ENCODE measurements at regions not wholly inside any gene's neighbourhood (a gene's known extent, or its start where the extent isn't known, plus 50 kb on each side); places are given as distances from the start of the nearest gene placed in this dataset.

DNA sequence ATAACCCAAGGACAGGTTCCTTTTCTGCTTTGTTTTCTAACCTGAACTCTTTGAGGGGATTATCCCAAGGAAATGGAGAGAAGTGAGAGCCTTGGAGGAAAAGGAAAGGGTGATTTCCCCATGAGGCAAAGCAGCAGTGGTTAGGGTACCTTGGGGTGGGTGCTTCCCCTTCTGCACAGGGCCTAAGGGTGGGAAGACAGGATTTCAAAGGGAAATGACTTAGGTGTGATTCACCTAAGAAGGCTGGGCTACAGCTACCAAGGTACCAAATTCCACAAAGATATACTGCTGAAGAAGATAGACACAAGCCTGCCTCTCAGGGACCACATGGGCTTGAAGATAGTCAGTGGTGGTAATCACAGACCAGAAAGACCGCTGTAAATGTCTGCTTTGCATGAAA is 325.3 kb upstream of the DPH6 start (continued):
- TF ChIP-seq, protein P1, sequence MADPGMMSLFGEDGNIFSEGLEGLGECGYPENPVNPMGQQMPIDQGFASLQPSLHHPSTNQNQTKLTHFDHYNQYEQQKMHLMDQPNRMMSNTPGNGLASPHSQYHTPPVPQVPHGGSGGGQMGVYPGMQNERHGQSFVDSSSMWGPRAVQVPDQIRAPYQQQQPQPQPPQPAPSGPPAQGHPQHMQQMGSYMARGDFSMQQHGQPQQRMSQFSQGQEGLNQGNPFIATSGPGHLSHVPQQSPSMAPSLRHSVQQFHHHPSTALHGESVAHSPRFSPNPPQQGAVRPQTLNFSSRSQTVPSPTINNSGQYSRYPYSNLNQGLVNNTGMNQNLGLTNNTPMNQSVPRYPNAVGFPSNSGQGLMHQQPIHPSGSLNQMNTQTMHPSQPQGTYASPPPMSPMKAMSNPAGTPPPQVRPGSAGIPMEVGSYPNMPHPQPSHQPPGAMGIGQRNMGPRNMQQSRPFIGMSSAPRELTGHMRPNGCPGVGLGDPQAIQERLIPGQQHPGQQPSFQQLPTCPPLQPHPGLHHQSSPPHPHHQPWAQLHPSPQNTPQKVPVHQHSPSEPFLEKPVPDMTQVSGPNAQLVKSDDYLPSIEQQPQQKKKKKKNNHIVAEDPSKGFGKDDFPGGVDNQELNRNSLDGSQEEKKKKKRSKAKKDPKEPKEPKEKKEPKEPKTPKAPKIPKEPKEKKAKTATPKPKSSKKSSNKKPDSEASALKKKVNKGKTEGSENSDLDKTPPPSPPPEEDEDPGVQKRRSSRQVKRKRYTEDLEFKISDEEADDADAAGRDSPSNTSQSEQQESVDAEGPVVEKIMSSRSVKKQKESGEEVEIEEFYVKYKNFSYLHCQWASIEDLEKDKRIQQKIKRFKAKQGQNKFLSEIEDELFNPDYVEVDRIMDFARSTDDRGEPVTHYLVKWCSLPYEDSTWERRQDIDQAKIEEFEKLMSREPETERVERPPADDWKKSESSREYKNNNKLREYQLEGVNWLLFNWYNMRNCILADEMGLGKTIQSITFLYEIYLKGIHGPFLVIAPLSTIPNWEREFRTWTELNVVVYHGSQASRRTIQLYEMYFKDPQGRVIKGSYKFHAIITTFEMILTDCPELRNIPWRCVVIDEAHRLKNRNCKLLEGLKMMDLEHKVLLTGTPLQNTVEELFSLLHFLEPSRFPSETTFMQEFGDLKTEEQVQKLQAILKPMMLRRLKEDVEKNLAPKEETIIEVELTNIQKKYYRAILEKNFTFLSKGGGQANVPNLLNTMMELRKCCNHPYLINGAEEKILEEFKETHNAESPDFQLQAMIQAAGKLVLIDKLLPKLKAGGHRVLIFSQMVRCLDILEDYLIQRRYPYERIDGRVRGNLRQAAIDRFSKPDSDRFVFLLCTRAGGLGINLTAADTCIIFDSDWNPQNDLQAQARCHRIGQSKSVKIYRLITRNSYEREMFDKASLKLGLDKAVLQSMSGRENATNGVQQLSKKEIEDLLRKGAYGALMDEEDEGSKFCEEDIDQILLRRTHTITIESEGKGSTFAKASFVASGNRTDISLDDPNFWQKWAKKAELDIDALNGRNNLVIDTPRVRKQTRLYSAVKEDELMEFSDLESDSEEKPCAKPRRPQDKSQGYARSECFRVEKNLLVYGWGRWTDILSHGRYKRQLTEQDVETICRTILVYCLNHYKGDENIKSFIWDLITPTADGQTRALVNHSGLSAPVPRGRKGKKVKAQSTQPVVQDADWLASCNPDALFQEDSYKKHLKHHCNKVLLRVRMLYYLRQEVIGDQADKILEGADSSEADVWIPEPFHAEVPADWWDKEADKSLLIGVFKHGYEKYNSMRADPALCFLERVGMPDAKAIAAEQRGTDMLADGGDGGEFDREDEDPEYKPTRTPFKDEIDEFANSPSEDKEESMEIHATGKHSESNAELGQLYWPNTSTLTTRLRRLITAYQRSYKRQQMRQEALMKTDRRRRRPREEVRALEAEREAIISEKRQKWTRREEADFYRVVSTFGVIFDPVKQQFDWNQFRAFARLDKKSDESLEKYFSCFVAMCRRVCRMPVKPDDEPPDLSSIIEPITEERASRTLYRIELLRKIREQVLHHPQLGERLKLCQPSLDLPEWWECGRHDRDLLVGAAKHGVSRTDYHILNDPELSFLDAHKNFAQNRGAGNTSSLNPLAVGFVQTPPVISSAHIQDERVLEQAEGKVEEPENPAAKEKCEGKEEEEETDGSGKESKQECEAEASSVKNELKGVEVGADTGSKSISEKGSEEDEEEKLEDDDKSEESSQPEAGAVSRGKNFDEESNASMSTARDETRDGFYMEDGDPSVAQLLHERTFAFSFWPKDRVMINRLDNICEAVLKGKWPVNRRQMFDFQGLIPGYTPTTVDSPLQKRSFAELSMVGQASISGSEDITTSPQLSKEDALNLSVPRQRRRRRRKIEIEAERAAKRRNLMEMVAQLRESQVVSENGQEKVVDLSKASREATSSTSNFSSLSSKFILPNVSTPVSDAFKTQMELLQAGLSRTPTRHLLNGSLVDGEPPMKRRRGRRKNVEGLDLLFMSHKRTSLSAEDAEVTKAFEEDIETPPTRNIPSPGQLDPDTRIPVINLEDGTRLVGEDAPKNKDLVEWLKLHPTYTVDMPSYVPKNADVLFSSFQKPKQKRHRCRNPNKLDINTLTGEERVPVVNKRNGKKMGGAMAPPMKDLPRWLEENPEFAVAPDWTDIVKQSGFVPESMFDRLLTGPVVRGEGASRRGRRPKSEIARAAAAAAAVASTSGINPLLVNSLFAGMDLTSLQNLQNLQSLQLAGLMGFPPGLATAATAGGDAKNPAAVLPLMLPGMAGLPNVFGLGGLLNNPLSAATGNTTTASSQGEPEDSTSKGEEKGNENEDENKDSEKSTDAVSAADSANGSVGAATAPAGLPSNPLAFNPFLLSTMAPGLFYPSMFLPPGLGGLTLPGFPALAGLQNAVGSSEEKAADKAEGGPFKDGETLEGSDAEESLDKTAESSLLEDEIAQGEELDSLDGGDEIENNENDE (IDR thresholded peaks at IDR 0.05; ENCODE audit: low read depth, low read length), result no peak
- TF ChIP-seq, protein P2, sequence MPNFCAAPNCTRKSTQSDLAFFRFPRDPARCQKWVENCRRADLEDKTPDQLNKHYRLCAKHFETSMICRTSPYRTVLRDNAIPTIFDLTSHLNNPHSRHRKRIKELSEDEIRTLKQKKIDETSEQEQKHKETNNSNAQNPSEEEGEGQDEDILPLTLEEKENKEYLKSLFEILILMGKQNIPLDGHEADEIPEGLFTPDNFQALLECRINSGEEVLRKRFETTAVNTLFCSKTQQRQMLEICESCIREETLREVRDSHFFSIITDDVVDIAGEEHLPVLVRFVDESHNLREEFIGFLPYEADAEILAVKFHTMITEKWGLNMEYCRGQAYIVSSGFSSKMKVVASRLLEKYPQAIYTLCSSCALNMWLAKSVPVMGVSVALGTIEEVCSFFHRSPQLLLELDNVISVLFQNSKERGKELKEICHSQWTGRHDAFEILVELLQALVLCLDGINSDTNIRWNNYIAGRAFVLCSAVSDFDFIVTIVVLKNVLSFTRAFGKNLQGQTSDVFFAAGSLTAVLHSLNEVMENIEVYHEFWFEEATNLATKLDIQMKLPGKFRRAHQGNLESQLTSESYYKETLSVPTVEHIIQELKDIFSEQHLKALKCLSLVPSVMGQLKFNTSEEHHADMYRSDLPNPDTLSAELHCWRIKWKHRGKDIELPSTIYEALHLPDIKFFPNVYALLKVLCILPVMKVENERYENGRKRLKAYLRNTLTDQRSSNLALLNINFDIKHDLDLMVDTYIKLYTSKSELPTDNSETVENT (CRISPR knock-in tag; IDR thresholded peaks at IDR 0.05), result no peak
- no peak for TF ChIP-seq XRCC4 (IDR thresholded peaks at IDR 0.05; ENCODE audit: extremely low read depth, insufficient read depth, insufficient read length)
